AG04449 (cell line): ENCODE measurements at regions not wholly inside any gene's neighbourhood (a gene's known extent, or its start where the extent isn't known, plus 50 kb on each side); places are given as distances from the start of the nearest gene placed in this dataset.

Experiments
- CTCF ChIA-PET: fragments of 350-600 bp; formaldehyde crosslinking; extraction: SDS; loops from one replicate; lab custom pipeline; 2021; ENCODE audit warnings: antibody characterized with exemption; lab: Yijun Ruan, JAX
- POLR2A ChIA-PET: fragments of 400-600, 350-600 bp; formaldehyde crosslinking; extraction: SDS; loops from one replicate; lab custom pipeline; 2020; ENCODE audit warnings: antibody characterized with exemption, inconsistent platforms; lab: Yijun Ruan, JAX
- DNase-seq: peaks from one replicate; pipeline ENCODE4 v3.0.0-alpha.2; 2010; ENCODE audit warnings: low read depth, low spot score
- H3K4me3 ChIP-seq: 2 replicates; pipeline ENCODE4 v1.5.1; 2011; ENCODE audit warnings: low read depth, mild to moderate bottlenecking, control low read depth, low read length
- TF ChIP-seq, protein P1 (sequence below): IDR thresholded peaks from one replicate; pipeline ENCODE4 v1.5.1; 2011; ENCODE audit warnings: mild to moderate bottlenecking, moderate library complexity, low read length, control low read depth, inconsistent platforms; ENCODE audit not compliant: insufficient read depth; ENCODE audit errors: missing control alignments

DNA sequence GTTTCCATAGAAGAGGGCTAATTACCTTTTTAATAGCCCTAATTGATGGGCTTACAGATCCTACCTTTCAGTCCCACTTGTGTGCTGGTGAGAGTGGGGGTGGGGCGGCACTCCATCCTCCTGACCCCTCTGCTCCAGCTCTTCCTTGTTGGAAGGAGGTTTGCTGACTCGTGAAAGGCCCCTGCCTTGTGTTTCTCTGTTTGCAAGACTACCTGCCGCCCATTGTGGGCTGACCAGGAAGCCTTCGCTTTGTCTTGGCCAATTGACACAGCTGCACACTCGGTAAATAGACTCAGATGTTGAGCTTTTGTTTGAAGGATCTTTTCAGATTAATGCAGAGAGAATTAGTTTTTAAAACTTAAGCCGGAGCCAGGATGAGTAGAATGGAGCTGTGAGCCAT lies 197.3 kb upstream of the HES1 start:
- DNase-seq = no peak
- H3K4me3 ChIP-seq = no peak overlapping the region
- CTCF ChIA-PET = no interaction called here
- TF ChIP-seq, protein P1, sequence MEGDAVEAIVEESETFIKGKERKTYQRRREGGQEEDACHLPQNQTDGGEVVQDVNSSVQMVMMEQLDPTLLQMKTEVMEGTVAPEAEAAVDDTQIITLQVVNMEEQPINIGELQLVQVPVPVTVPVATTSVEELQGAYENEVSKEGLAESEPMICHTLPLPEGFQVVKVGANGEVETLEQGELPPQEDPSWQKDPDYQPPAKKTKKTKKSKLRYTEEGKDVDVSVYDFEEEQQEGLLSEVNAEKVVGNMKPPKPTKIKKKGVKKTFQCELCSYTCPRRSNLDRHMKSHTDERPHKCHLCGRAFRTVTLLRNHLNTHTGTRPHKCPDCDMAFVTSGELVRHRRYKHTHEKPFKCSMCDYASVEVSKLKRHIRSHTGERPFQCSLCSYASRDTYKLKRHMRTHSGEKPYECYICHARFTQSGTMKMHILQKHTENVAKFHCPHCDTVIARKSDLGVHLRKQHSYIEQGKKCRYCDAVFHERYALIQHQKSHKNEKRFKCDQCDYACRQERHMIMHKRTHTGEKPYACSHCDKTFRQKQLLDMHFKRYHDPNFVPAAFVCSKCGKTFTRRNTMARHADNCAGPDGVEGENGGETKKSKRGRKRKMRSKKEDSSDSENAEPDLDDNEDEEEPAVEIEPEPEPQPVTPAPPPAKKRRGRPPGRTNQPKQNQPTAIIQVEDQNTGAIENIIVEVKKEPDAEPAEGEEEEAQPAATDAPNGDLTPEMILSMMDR = no peak
- POLR2A ChIA-PET = interaction anchor here (0.6 kb wide), 1 partner anchor 56 kb away, joined by 3 read pairs; no protein-coding TSS in a partner anchor

DNA sequence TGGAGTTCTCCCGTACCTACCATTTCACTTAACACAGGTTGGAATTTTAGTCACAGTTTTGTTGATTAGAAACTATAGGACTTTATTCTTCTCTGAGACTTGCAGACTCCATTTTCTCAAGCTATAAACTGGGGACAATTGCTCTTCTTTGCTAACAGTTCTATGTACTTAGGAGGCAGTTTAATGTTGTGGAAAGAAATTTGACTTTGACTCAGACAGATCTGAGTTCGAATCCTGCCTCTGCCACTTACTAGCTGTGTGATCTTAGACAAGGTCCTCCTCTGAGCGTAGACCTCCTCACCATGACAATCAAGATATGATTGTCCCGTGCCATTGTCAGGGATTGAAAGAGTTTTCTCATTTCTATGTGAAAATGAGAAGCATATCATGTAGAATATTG lies 196.4 kb upstream of the HES1 start:
- TF ChIP-seq, protein P1 = no peak
- ChIA-PET CTCF (no interaction called here), POLR2A (no interaction called here)

DNA sequence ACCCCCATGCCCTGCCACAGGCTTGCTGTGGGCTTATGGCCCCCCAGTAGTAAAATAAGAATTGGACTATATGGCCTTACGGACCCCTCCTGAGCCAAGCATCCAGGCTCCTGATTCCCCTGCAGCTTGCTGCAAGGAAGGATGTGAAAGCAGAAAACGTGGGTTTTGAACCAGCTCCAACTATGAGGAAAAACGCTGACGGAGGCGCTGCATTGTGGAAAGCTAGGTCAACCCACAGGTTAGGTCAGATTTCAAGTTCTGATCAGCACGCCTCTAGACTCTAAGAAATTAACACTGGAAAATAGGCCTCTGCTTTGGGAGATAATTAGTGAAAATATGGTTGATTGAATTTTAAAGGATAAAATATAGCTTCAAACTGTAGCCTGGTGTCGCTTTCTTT lies 195.4 kb upstream of the HES1 start:
- DNase-seq = no peak
- ChIA-PET POLR2A (no interaction called here), CTCF (no interaction called here)
- TF ChIP-seq, protein P1 = no peak
- H3K4me3 ChIP-seq = no peak overlapping the region

More for the DNA sequence above, 196.4 kb upstream of the HES1 start:
- H3K4me3 ChIP-seq = no peak overlapping the region
- no peak for DNase-seq

DNA sequence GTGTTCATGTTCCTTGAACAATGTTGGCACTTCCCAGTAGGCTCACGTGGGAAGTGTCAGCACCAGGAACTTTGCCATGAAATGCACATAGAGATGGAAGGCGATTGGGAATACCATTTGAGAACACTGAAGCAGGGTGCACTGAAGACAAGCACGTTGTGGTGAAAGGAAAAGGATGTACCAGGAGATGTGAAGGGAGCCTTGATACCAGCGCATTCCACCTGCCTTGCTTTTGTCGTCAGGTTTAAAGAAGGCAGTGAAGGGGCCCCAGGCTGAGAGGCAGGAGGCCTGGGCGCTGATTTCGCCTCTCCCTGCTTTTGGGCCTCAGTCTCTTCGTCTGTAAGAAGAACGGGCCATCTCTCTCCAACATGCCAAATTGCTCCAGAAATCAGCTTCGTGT lies 194.5 kb upstream of the HES1 start:
- POLR2A ChIA-PET = no interaction called here
- TF ChIP-seq, protein P1 = no peak
- H3K4me3 ChIP-seq = no peak overlapping the region
- CTCF ChIA-PET = no interaction called here
- no peak for DNase-seq

DNA sequence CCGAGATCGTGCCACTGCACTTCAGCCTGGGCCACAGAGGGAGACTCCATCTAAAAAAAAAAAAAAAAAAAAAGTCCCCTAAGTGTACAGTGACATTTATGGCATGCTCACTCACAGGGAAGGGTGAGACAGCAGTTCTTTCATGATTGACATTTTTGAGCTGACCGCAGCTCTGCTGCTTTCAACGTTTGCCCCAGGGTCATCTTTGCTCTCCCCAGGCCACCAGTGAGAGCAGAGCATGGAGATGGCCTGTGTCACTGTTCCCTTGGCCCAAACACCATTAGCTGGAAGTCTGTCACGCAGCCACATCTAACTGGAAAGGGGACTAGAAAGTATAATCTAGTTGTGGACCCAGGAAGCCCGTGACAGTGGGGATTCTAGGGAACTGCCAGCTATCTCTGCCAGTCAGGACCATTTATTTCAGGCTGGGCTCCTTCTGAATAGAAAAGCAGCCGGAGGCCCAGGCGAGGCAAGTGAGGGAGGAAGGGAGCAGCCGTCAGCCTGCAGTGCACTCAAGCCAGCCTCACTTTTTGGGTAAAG lies 193.4 kb upstream of the HES1 start:
- TF ChIP-seq, protein P1 = no peak
- POLR2A ChIA-PET = no interaction called here
- H3K4me3 ChIP-seq = no peak overlapping the region
- no peak for DNase-seq
- CTCF ChIA-PET = no interaction called here

DNA sequence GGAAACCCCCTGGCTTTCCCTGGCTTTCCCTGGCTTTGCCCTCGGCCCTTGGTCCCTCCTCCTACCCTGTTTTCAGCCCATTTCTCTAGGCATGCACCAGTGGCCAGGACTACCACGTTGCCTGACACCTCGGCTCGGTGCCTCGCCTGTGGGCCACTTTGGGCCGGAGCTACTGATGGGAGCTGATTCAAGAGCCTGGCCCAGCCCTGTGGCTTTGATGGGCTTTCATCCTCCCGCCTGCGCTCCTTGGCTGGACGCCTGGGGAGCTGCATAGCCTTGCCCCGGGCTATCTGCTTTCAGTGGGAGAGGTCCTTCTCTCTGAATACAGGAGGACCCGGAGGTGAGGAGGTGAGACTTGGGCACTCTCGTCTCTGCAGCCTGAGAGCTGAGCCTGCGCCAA lies 192.7 kb upstream of the HES1 start:
- DNase-seq = no peak
- TF ChIP-seq, protein P1 = no peak
- H3K4me3 ChIP-seq = no peak overlapping the region
- POLR2A ChIA-PET = no interaction called here
- CTCF ChIA-PET = no interaction called here
